K562 (cell line): ENCODE measurements at regions not wholly inside any gene's neighbourhood (a gene's known extent, or its start where the extent isn't known, plus 50 kb on each side); places are given as distances from the start of the nearest gene placed in this dataset.

Source experiments
- HCFC1 ChIP-seq: IDR thresholded peaks from 2 replicates; pipeline ENCODE4 v1.6.1; 2012; ENCODE audit warnings: low read depth, low read length, improper control_type of control experiment
- ILK ChIP-seq: fragments of 450-650 bp; IDR thresholded peaks from 2 replicates; pipeline ENCODE4 v1.6.1; 2016; ENCODE audit warnings: missing genetic modification characterization, low read depth, mild to moderate bottlenecking, missing compliant biosample characterization, moderate library complexity, borderline replicate concordance
- TAF9B ChIP-seq: fragments of 450-650 bp; IDR thresholded peaks from 2 replicates; pipeline ENCODE4 v1.6.1; 2018; ENCODE audit warnings: mild to moderate bottlenecking; ENCODE audit not compliant: partially characterized antibody
- ZBTB40 ChIP-seq, 2 experiments: fragments of 450-650 bp in 1 of 2; sonication (generic) in 1 of 2; formaldehyde crosslinking in 1 of 2; IDR thresholded peaks; 2 replicates each; pipeline versions ENCODE4 v1.7.1 to v1.9.0; 2016 to 2022; ENCODE audit warnings: inconsistent platforms in 1 of 2, mild to moderate bottlenecking in 1 of 2, missing genetic modification reagents in 1 of 2
- TF ChIP-seq, protein P1 (sequence below): sonication (generic); formaldehyde crosslinking; IDR thresholded peaks from 2 replicates; pipeline ENCODE4 v1.8.0; 2023; ENCODE audit warnings: missing genetic modification reagents, mild to moderate bottlenecking, borderline replicate concordance
- TF ChIP-seq, protein P2 (sequence below): fragments of 450-650 bp; IDR thresholded peaks from 2 replicates; pipeline ENCODE4 v1.6.1; 2016; ENCODE audit warnings: mild to moderate bottlenecking

DNA sequence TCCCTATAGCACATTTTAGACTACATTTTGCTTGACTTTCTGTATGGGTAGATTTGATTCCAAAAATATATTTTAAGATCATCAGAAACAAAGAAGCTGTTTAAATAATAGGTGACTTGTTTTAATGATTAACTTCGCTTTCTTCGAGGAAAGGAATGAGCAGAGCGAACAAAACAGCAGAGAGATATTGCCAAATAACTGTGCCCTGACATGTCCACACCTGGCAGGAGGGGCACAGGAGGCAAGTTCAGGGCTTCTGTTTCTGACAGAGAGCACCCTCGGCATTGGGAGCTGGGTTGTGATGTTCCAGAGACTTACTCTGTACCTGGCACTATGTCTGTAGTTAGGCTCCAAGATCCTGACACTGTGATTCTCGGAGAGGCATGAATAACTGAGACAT, 155.7 kb upstream of the SASH1 start (continued):
- TF ChIP-seq ZBTB40 (IDR thresholded peaks at IDR 0.05) (no peak), ZBTB40 (CRISPR knock-in tag; IDR thresholded peaks at IDR 0.05) (no peak), HCFC1 (no peak), ILK (no peak), TAF9B (no peak)
- TF ChIP-seq, protein P1, sequence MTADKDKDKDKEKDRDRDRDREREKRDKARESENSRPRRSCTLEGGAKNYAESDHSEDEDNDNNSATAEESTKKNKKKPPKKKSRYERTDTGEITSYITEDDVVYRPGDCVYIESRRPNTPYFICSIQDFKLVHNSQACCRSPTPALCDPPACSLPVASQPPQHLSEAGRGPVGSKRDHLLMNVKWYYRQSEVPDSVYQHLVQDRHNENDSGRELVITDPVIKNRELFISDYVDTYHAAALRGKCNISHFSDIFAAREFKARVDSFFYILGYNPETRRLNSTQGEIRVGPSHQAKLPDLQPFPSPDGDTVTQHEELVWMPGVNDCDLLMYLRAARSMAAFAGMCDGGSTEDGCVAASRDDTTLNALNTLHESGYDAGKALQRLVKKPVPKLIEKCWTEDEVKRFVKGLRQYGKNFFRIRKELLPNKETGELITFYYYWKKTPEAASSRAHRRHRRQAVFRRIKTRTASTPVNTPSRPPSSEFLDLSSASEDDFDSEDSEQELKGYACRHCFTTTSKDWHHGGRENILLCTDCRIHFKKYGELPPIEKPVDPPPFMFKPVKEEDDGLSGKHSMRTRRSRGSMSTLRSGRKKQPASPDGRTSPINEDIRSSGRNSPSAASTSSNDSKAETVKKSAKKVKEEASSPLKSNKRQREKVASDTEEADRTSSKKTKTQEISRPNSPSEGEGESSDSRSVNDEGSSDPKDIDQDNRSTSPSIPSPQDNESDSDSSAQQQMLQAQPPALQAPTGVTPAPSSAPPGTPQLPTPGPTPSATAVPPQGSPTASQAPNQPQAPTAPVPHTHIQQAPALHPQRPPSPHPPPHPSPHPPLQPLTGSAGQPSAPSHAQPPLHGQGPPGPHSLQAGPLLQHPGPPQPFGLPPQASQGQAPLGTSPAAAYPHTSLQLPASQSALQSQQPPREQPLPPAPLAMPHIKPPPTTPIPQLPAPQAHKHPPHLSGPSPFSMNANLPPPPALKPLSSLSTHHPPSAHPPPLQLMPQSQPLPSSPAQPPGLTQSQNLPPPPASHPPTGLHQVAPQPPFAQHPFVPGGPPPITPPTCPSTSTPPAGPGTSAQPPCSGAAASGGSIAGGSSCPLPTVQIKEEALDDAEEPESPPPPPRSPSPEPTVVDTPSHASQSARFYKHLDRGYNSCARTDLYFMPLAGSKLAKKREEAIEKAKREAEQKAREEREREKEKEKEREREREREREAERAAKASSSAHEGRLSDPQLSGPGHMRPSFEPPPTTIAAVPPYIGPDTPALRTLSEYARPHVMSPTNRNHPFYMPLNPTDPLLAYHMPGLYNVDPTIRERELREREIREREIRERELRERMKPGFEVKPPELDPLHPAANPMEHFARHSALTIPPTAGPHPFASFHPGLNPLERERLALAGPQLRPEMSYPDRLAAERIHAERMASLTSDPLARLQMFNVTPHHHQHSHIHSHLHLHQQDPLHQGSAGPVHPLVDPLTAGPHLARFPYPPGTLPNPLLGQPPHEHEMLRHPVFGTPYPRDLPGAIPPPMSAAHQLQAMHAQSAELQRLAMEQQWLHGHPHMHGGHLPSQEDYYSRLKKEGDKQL (CRISPR knock-in tag) = no peak
- TF ChIP-seq, protein P2, sequence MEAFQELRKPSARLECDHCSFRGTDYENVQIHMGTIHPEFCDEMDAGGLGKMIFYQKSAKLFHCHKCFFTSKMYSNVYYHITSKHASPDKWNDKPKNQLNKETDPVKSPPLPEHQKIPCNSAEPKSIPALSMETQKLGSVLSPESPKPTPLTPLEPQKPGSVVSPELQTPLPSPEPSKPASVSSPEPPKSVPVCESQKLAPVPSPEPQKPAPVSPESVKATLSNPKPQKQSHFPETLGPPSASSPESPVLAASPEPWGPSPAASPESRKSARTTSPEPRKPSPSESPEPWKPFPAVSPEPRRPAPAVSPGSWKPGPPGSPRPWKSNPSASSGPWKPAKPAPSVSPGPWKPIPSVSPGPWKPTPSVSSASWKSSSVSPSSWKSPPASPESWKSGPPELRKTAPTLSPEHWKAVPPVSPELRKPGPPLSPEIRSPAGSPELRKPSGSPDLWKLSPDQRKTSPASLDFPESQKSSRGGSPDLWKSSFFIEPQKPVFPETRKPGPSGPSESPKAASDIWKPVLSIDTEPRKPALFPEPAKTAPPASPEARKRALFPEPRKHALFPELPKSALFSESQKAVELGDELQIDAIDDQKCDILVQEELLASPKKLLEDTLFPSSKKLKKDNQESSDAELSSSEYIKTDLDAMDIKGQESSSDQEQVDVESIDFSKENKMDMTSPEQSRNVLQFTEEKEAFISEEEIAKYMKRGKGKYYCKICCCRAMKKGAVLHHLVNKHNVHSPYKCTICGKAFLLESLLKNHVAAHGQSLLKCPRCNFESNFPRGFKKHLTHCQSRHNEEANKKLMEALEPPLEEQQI = no peak
